Panc1 (cell line): ENCODE measurements at regions not wholly inside any gene's neighbourhood (a gene's known extent, or its start where the extent isn't known, plus 50 kb on each side); places are given as distances from the start of the nearest gene placed in this dataset.

Experiments used
- SIN3A ChIP-seq: IDR thresholded peaks from 2 replicates; pipeline ENCODE4 v1.6.1; 2012; ENCODE audit warnings: low read depth, mild to moderate bottlenecking, low read length, moderate library complexity, borderline replicate concordance; ENCODE audit not compliant: insufficient read depth
- TF ChIP-seq, protein P1 (sequence below): fragments of 450-650 bp; IDR thresholded peaks from 2 replicates; pipeline ENCODE4 v1.5.1; 2017; ENCODE audit warnings: mild to moderate bottlenecking

DNA sequence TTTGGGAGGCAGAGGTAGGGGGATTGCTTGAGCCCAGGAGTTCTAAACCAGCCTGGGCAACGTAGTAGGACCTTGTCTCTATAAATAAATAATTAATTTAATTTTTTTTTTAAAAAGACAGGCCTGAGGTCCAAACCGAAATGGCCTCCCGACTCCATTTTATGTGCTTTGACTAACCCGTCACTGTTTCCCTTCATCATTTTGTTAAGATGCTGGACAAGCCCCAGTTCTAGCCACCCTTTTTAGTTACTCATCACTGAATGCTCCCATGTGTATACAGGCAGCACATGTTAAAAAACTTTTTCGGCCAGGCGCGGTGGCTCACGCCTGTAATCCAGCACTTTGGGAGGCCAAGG, 83.6 kb upstream of the RESF1 start:
- TF ChIP-seq, protein P1, sequence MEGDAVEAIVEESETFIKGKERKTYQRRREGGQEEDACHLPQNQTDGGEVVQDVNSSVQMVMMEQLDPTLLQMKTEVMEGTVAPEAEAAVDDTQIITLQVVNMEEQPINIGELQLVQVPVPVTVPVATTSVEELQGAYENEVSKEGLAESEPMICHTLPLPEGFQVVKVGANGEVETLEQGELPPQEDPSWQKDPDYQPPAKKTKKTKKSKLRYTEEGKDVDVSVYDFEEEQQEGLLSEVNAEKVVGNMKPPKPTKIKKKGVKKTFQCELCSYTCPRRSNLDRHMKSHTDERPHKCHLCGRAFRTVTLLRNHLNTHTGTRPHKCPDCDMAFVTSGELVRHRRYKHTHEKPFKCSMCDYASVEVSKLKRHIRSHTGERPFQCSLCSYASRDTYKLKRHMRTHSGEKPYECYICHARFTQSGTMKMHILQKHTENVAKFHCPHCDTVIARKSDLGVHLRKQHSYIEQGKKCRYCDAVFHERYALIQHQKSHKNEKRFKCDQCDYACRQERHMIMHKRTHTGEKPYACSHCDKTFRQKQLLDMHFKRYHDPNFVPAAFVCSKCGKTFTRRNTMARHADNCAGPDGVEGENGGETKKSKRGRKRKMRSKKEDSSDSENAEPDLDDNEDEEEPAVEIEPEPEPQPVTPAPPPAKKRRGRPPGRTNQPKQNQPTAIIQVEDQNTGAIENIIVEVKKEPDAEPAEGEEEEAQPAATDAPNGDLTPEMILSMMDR = no peak
- no peak for TF ChIP-seq SIN3A
